T-helper 17 cell (primary cell): ENCODE measurements at regions not wholly inside any gene's neighbourhood (a gene's known extent, or its start where the extent isn't known, plus 50 kb on each side); places are given as distances from the start of the nearest gene placed in this dataset.

Experiments used
- ATAC-seq: fragments of 150-1000 bp; cut with Tn5 transposase; 2 replicates; pipeline ENCODE4 v1.10.0; 2021; ENCODE audit warnings: mild to moderate bottlenecking, moderate library complexity
- DNase-seq, 3 donors: peaks; one replicate each; pipeline versions ENCODE4 v3.0.0 to v3.0.0-alpha.2; 2020 to 2021
- H3K9me3 ChIP-seq: one replicate; pipeline ENCODE4 v1.7.0; 2013; ENCODE audit warnings: low read length, mild to moderate bottlenecking; ENCODE audit not compliant: control insufficient read depth, poor library complexity, severe bottlenecking
- H3K27ac Mint-ChIP-seq: one replicate; pipeline ENCODE4 v1.8.0; 2022; ENCODE audit warnings: mild to moderate bottlenecking, moderate library complexity, mixed read lengths
- H3K27me3 Mint-ChIP-seq: one replicate; pipeline ENCODE4 v1.8.0; 2022; ENCODE audit warnings: mixed read lengths
- H3K36me3 Mint-ChIP-seq: one replicate; pipeline ENCODE4 v1.8.0; 2022; ENCODE audit warnings: low read depth, mixed read lengths
- H3K4me1 Mint-ChIP-seq: one replicate; pipeline ENCODE4 v1.8.0; 2022; ENCODE audit warnings: mild to moderate bottlenecking, mixed read lengths
- H3K4me3 Mint-ChIP-seq: one replicate; pipeline ENCODE4 v1.8.0; 2022; ENCODE audit warnings: mild to moderate bottlenecking, moderate library complexity, mixed read lengths

GRCh38 chr10:124306520-124306919, 112.2 kb downstream of the OAT start:
- Mint-ChIP-seq H3K27me3 (no peaks in the 10 kb centered on the region), H3K36me3 (no peaks in the 10 kb centered on the region), H3K4me1 (no peaks in the 10 kb centered on the region), H3K27ac (no peak overlapping the region), H3K4me3 (no peak overlapping the region)
- H3K9me3 ChIP-seq = no peaks in the 10 kb centered on the region
- no peak for ATAC-seq
- DNase-seq = no peak

GRCh38 chr10:124305984-124306383, 112.7 kb downstream of the OAT start:
- no peak overlapping the region for H3K27ac Mint-ChIP-seq
- H3K4me1 Mint-ChIP-seq = no peaks in the 10 kb centered on the region
- DNase-seq (no peak), ATAC-seq (no peak)
- H3K27me3 Mint-ChIP-seq = no peaks in the 10 kb centered on the region
- no peak overlapping the region for H3K4me3 Mint-ChIP-seq
- H3K36me3 Mint-ChIP-seq = no peaks in the 10 kb centered on the region
- no peaks in the 10 kb centered on the region for H3K9me3 ChIP-seq

- DNase-seq (no peak), ATAC-seq (no peak)
- H3K9me3 ChIP-seq = no peaks in the 10 kb centered on the region
- Mint-ChIP-seq H3K27ac (no peak overlapping the region), H3K4me1 (no peaks in the 10 kb centered on the region), H3K4me3 (no peak overlapping the region), H3K36me3 (no peaks in the 10 kb centered on the region), H3K27me3 (peaks cover 8% of the 10 kb centered on the region)
These were observed 113.6 kb downstream of the OAT start for GRCh38 chr10:124305131-124305530.

GRCh38 chr10:124303662-124304418, 114.9 kb downstream of the OAT start:
- H3K9me3 ChIP-seq = no peaks in the 10 kb centered on the region
- ATAC-seq = no peak
- no peak overlapping the region for H3K4me3 Mint-ChIP-seq
- no peaks in the 10 kb centered on the region for H3K36me3 Mint-ChIP-seq
- no peak for DNase-seq
- H3K4me1 Mint-ChIP-seq = no peaks in the 10 kb centered on the region
- no peak overlapping the region for H3K27ac Mint-ChIP-seq
- H3K27me3 Mint-ChIP-seq = peaks cover 10% of the 10 kb centered on the region

GRCh38 chr10:124302951-124303505, 115.7 kb downstream of the OAT start:
- no peaks in the 10 kb centered on the region for H3K36me3 Mint-ChIP-seq
- H3K27ac Mint-ChIP-seq = no peak overlapping the region
- ATAC-seq (no peak), DNase-seq (no peak)
- peaks cover 10% of the 10 kb centered on the region for H3K27me3 Mint-ChIP-seq
- no peak overlapping the region for H3K4me3 Mint-ChIP-seq
- H3K9me3 ChIP-seq = no peaks in the 10 kb centered on the region
- H3K4me1 Mint-ChIP-seq = no peaks in the 10 kb centered on the region

- no peaks in the 10 kb centered on the region for H3K36me3 Mint-ChIP-seq
These were observed 117.0 kb downstream of the OAT start for GRCh38 chr10:124301736-124302135.

GRCh38 chr10:124300735-124301134, 118.0 kb downstream of the OAT start:
- H3K27ac Mint-ChIP-seq = no peak overlapping the region
- ATAC-seq = no peak
- no peak overlapping the region for H3K4me3 Mint-ChIP-seq
- no peak for DNase-seq
- H3K4me1 Mint-ChIP-seq = no peaks in the 10 kb centered on the region
- H3K36me3 Mint-ChIP-seq = no peaks in the 10 kb centered on the region
- H3K27me3 Mint-ChIP-seq = peaks cover 10% of the 10 kb centered on the region
- no peaks in the 10 kb centered on the region for H3K9me3 ChIP-seq

More at GRCh38 chr10:124301736-124302135, 117.0 kb downstream of the OAT start:
- no peak for ATAC-seq
- H3K27ac Mint-ChIP-seq = no peak overlapping the region
- no peak overlapping the region for H3K4me3 Mint-ChIP-seq
- no peaks in the 10 kb centered on the region for H3K4me1 Mint-ChIP-seq
- H3K27me3 Mint-ChIP-seq = peaks cover 10% of the 10 kb centered on the region
- DNase-seq = no peak
- H3K9me3 ChIP-seq = no peaks in the 10 kb centered on the region

- ATAC-seq = no peak
- Mint-ChIP-seq H3K27ac (no peak overlapping the region), H3K27me3 (peaks cover 14% of the 10 kb centered on the region), H3K4me1 (no peaks in the 10 kb centered on the region), H3K36me3 (no peaks in the 10 kb centered on the region), H3K4me3 (no peak overlapping the region)
- no peak for DNase-seq
- H3K9me3 ChIP-seq = no peaks in the 10 kb centered on the region
These were observed 118.5 kb downstream of the OAT start for GRCh38 chr10:124300224-124300623.

GRCh38 chr10:124299696-124300095, 119.0 kb downstream of the OAT start:
- H3K36me3 Mint-ChIP-seq = no peaks in the 10 kb centered on the region
- no peak overlapping the region for H3K4me3 Mint-ChIP-seq
- peaks cover 14% of the 10 kb centered on the region for H3K27me3 Mint-ChIP-seq
- no peaks in the 10 kb centered on the region for H3K4me1 Mint-ChIP-seq
- DNase-seq (no peak), ATAC-seq (no peak)
- H3K27ac Mint-ChIP-seq = no peak overlapping the region
- no peaks in the 10 kb centered on the region for H3K9me3 ChIP-seq

GRCh38 chr10:124298891-124299290, 119.8 kb downstream of the OAT start:
- DNase-seq = no peak
- Mint-ChIP-seq H3K4me1 (no peaks in the 10 kb centered on the region), H3K36me3 (no peaks in the 10 kb centered on the region), H3K27me3 (peaks cover 14% of the 10 kb centered on the region), H3K27ac (no peak overlapping the region), H3K4me3 (no peak overlapping the region)
- no peak for ATAC-seq
- no peaks in the 10 kb centered on the region for H3K9me3 ChIP-seq

GRCh38 chr10:124296813-124297788, 121.6 kb downstream of the OAT start:
- DNase-seq (no peak), ATAC-seq (no peak)
- no peaks in the 10 kb centered on the region for H3K36me3 Mint-ChIP-seq
- H3K27me3 Mint-ChIP-seq = peaks cover 14% of the 10 kb centered on the region
- no peaks in the 10 kb centered on the region for H3K9me3 ChIP-seq
- H3K4me3 Mint-ChIP-seq = no peak overlapping the region
- no peak overlapping the region for H3K27ac Mint-ChIP-seq
- no peaks in the 10 kb centered on the region for H3K4me1 Mint-ChIP-seq

- no peak overlapping the region for H3K4me3 Mint-ChIP-seq
- peaks cover 14% of the 10 kb centered on the region for H3K27me3 Mint-ChIP-seq
- no peaks in the 10 kb centered on the region for H3K4me1 Mint-ChIP-seq
- no peak overlapping the region for H3K27ac Mint-ChIP-seq
- DNase-seq (no peak), ATAC-seq (no peak)
- H3K9me3 ChIP-seq = no peaks in the 10 kb centered on the region
- H3K36me3 Mint-ChIP-seq = no peaks in the 10 kb centered on the region
These were observed 122.5 kb downstream of the OAT start for GRCh38 chr10:124296121-124296812.
